ENCODE measurements at regions not wholly inside any gene's neighbourhood (a gene's known extent, or its start where the extent isn't known, plus 50 kb on each side); places are given as distances from the start of the nearest gene placed in this dataset.
"Not testable (repeated sequence)": the region's sequence is repeated elsewhere in the genome, so short reads cannot be mapped to it uniquely, and the experiment has no call there.

- Histone ChIP-seq H4K5ac (ENCODE audit: insufficient read length, low read depth, low read length) (no peak overlapping the region), H2BK15ac (ENCODE audit: low read depth, low read length) (no peak overlapping the region), H2BK20ac (ENCODE audit: low read depth, low read length, poor library complexity, severe bottlenecking) (no peak overlapping the region), H2BK12ac (ENCODE audit: insufficient read length, low read depth, low read length) (no peak overlapping the region), H4K91ac (ENCODE audit: insufficient read length, low read depth, low read length) (no peak overlapping the region), H4K8ac (replicated peaks; ENCODE audit: insufficient read length, low read depth, low read length) (no peak overlapping the region), H2AK5ac (ENCODE audit: insufficient read length, low read length) (no peak overlapping the region), H3K4me2 (ENCODE audit: insufficient read depth, insufficient read length, low read length) (no peak overlapping the region), H2AFZ (ENCODE audit: low read length) (no peak overlapping the region), H2BK120ac (ENCODE audit: low read depth, low read length, poor library complexity, severe bottlenecking) (no peak overlapping the region), H3K18ac (ENCODE audit: insufficient read length, low read depth, low read length) (no peak overlapping the region), H3K23ac (ENCODE audit: insufficient read length, low read depth, low read length) (no peak overlapping the region), H3K4ac (ENCODE audit: low read depth, low read length) (no peak overlapping the region), H3K27me3 (ENCODE audit: insufficient read depth, low read length) (no peaks in the 10 kb centered on the region), H3K9ac (ENCODE audit: extremely low read depth, insufficient read length, low read length) (no peak overlapping the region), H3K79me2 (ENCODE audit: insufficient read depth, low read length) (no peaks in the 10 kb centered on the region), H3T11ph (ENCODE audit: low read length) (no peak overlapping the region), H4K20me1 (ENCODE audit: control insufficient read depth, insufficient read depth, insufficient read length) (no peaks in the 10 kb centered on the region), H3K27ac (ENCODE audit: insufficient read length, low read depth, low read length) (no peak overlapping the region), H3K56ac (ENCODE audit: insufficient read length, low read depth, low read length) (no peak overlapping the region), H3K9me3 (ENCODE audit: control insufficient read depth, low read depth, low read length) (no peaks in the 10 kb centered on the region), H3K79me1 (ENCODE audit: insufficient read depth, low read depth, low read length, poor library complexity, severe bottlenecking) (no peaks in the 10 kb centered on the region), H3K4me1 (ENCODE audit: insufficient read depth, low read length) (no peaks in the 10 kb centered on the region), H3K23me2 (ENCODE audit: insufficient read length, low read depth, low read length, poor library complexity, severe bottlenecking) (no peaks in the 10 kb centered on the region), H3K14ac (ENCODE audit: insufficient read depth, low read length) (no peak overlapping the region), H2BK5ac (ENCODE audit: insufficient read length, low read length) (no peak overlapping the region)
- Mint-ChIP-seq H3K4me3 (no peak overlapping the region), H3K27ac (no peak overlapping the region), H3K9me3 (peaks cover 0 to 2% of the 10 kb centered on the region in 2 experiments; a peak in 2 of 5 replicates), H3K27me3 (ENCODE audit: low read depth) (no peaks in the 10 kb centered on the region), H3K36me3 (ENCODE audit: insufficient read depth in 1 of 3, low read depth in 3 of 3) (peaks cover 0 to 2% (median 0%) of the 10 kb centered on the region in 3 experiments; a peak in 2 of 7 replicates), H3K4me1 (no peaks in the 10 kb centered on the region)
- TF ChIP-seq CTCF (conservative IDR thresholded peaks at IDR 0.05) = no peak
- whole genome bisulfite sequencing (ENCODE audit: extremely low coverage, insufficient read length, low lambda C conversion rate) = no CpG with 5 or more reads among the region's 1 CpG
- DNase-seq = no peak
Measured at GRCh38 chr3:102941786-102942185, 507.0 kb downstream of the ZPLD1 start.

- not testable (repeated sequence) for H2BK12ac ChIP-seq (ENCODE audit: insufficient read length, low read depth, low read length); H2AK5ac ChIP-seq (ENCODE audit: insufficient read length, low read length); H3K4me1 ChIP-seq (ENCODE audit: insufficient read depth, low read length); H3K79me1 ChIP-seq (ENCODE audit: insufficient read depth, low read depth, low read length, poor library complexity, severe bottlenecking); H4K20me1 ChIP-seq (ENCODE audit: control insufficient read depth, insufficient read depth, insufficient read length); H3K79me2 ChIP-seq (ENCODE audit: insufficient read depth, low read length); H3K14ac ChIP-seq (ENCODE audit: insufficient read depth, low read length); H3K18ac ChIP-seq (ENCODE audit: insufficient read length, low read depth, low read length); H3K27ac Mint-ChIP-seq; H3K4me3 Mint-ChIP-seq; H3K9ac ChIP-seq (ENCODE audit: extremely low read depth, insufficient read length, low read length); H3K36me3 Mint-ChIP-seq (ENCODE audit: insufficient read depth in 1 of 3, low read depth in 3 of 3); H2BK120ac ChIP-seq (ENCODE audit: low read depth, low read length, poor library complexity, severe bottlenecking); H2BK20ac ChIP-seq (ENCODE audit: low read depth, low read length, poor library complexity, severe bottlenecking); H3K9me3 ChIP-seq (ENCODE audit: control insufficient read depth, low read depth, low read length); H3K23me2 ChIP-seq (ENCODE audit: insufficient read length, low read depth, low read length, poor library complexity, severe bottlenecking); H2BK15ac ChIP-seq (ENCODE audit: low read depth, low read length); DNase-seq; H3T11ph ChIP-seq (ENCODE audit: low read length); H2BK5ac ChIP-seq (ENCODE audit: insufficient read length, low read length); H4K8ac ChIP-seq (replicated peaks; ENCODE audit: insufficient read length, low read depth, low read length); H4K91ac ChIP-seq (ENCODE audit: insufficient read length, low read depth, low read length); H3K27me3 ChIP-seq (ENCODE audit: insufficient read depth, low read length); H3K56ac ChIP-seq (ENCODE audit: insufficient read length, low read depth, low read length); H4K5ac ChIP-seq (ENCODE audit: insufficient read length, low read depth, low read length); H3K23ac ChIP-seq (ENCODE audit: insufficient read length, low read depth, low read length); H3K27me3 Mint-ChIP-seq (ENCODE audit: low read depth); H3K27ac ChIP-seq (ENCODE audit: insufficient read length, low read depth, low read length); H3K4ac ChIP-seq (ENCODE audit: low read depth, low read length); H3K4me1 Mint-ChIP-seq; H2AFZ ChIP-seq (ENCODE audit: low read length); H3K4me2 ChIP-seq (ENCODE audit: insufficient read depth, insufficient read length, low read length); H3K9me3 Mint-ChIP-seq
- no CpG with 5 or more reads among the region's 10 CpGs for WGBS (ENCODE audit: extremely low coverage, insufficient read length, low lambda C conversion rate)
Measured at GRCh38 chr3:102946445-102946844, 511.6 kb downstream of the ZPLD1 start.
